Pancreas (tissue), 10 donors: ENCODE measurements at regions not wholly inside any gene's neighbourhood (a gene's known extent, or its start where the extent isn't known, plus 50 kb on each side); places are given as distances from the start of the nearest gene placed in this dataset.
"Not testable (repeated sequence)": the region's sequence is repeated elsewhere in the genome, so short reads cannot be mapped to it uniquely, and the experiment has no call there.

Source experiments
- ATAC-seq, 4 donors: fragments of 200-7000 bp; cut with Tn5 transposase; one replicate each; pipeline versions ENCODE4 v1.8.0 to v1.9.1; 2020; ENCODE audit warnings: mild to moderate bottlenecking in 4 of 4, moderate library complexity in 4 of 4
- DNase-seq, 6 donors: peaks; one replicate each; pipeline ENCODE4 v3.0.0-alpha.2; 2020
- FAIRE-seq: peaks from 2 replicates; lab custom pipeline; 2012; peaks lifted over from hg19 to GRCh38; lab: Jason Lieb, UNC
- H3K27ac ChIP-seq, 4 donors: fragments of 200-600 bp; sonication (generic); 1 replicate in 3 of 4; 2 replicates in 1 of 4; pipeline versions ENCODE4 v1.5.0 to v1.8.0; 2020
- H3K27me3 ChIP-seq, 4 donors: fragments of 200-600 bp; one replicate each; pipeline ENCODE4 v1.8.0; 2021
- H3K36me3 ChIP-seq, 3 donors: fragments of 200-600 bp; sonication (generic) in 1 of 3; one replicate each; pipeline versions ENCODE4 v1.5.0 to v1.8.0; 2020 to 2021
- H3K4me1 ChIP-seq, 3 donors: fragments of 200-600 bp; one replicate each; pipeline ENCODE4 v1.8.0; 2021
- H3K4me3 ChIP-seq, 4 donors: fragments of 200-600 bp; sonication (generic) in 2 of 4; one replicate each; pipeline versions ENCODE4 v1.5.0 to v1.8.0; 2020 to 2021
- H3K9me3 ChIP-seq, 4 donors: fragments of 200-600 bp; one replicate each; pipeline ENCODE4 v1.8.0; 2021
- CTCF ChIP-seq, 4 donors: fragments of 200-600 bp; sonication (generic) in 3 of 4; IDR thresholded peaks; one replicate each; pipeline versions ENCODE4 v1.5.0 to v1.8.0; 2021; ENCODE audit warnings: antibody characterized with exemption in 4 of 4
- WGBS, 2 donors: extraction: QIAGEN DNeasy Blood & Tissue Kit; methylation state at CpG; one replicate each; pipeline ENCODE4 v1.1.7; 2013; 5-methylcytosine and 5-hydroxymethylcytosine counted together
- intact Hi-C, 3 donors: fragments of 100-400 bp; cut with DNase I; formaldehyde crosslinking; loops; one replicate each; pipeline versions ENCODE4 v1.11.1 to v1.14.2; 2022
- donor health status: healthy with polysubstance abuse.
- donor health status: DM: no; HTN: no; CAD: no; lungs with moderate emphysema.
- donor health status: DM: no; HTN: no; CAD: no.
- donor health status: control.
- donor health status: control.
- donor health status: Bipolar disorder and iron deficiency.
- donor health status: DM: yes; HTN: yes; CAD: no.
- donor health status: DM: no; HTN: no; CAD: no.
- donor health status: DM: no; HTN: no; CAD: no.
- donor health status: DM: yes; HTN: yes; CAD: no.

GRCh38 chr17:37859451-37859850, 64.8 kb upstream of the TBC1D3K start:
- Histone ChIP-seq H3K27me3 (no peaks in the 10 kb centered on the region), H3K4me3 (no peak overlapping the region), H3K4me1 (no peaks in the 10 kb centered on the region), H3K27ac (no peak overlapping the region), H3K36me3 (no peaks in the 10 kb centered on the region), H3K9me3 (no peaks in the 10 kb centered on the region)
- FAIRE-seq (no peak), DNase-seq (no peak), ATAC-seq (no peak)
- intact Hi-C loops = no loop called here
- no peak for TF ChIP-seq CTCF (IDR thresholded peaks at IDR 0.05)
- 96% methylated on average over 1 of the region's 1 CpG for WGBS, 2 donors

- H3K36me3 ChIP-seq, intact Hi-C loops: not testable (repeated sequence)
Measured at GRCh38 chr17:37858391-37858790, 65.8 kb upstream of the TBC1D3K start.

GRCh38 chr17:37856245-37856644, 68.0 kb upstream of the TBC1D3K start:
- no peaks in the 10 kb centered on the region for H3K4me1 ChIP-seq
- no peaks in the 10 kb centered on the region for H3K36me3 ChIP-seq
- H3K4me3 ChIP-seq = no peak overlapping the region
- ATAC-seq (no peak), FAIRE-seq (no peak), DNase-seq (no peak)
- no peak overlapping the region for H3K27ac ChIP-seq
- no peaks in the 10 kb centered on the region for H3K9me3 ChIP-seq
- 62 to 90% methylated on average over 1 of the region's 1 CpG for WGBS, 2 donors
- intact Hi-C loops = no loop called here
- H3K27me3 ChIP-seq = no peaks in the 10 kb centered on the region
- TF ChIP-seq CTCF (IDR thresholded peaks at IDR 0.05) = no peak

More at GRCh38 chr17:37858391-37858790, 65.8 kb upstream of the TBC1D3K start:
- H3K4me3 ChIP-seq, H3K9me3 ChIP-seq, FAIRE-seq, H3K27me3 ChIP-seq, ATAC-seq, H3K4me1 ChIP-seq, H3K27ac ChIP-seq, DNase-seq: not testable (repeated sequence)
- 83 to 86% methylated on average over 11 of the region's 11 CpGs for WGBS, 2 donors

GRCh38 chr17:37849617-37849972, 74.6 kb upstream of the TBC1D3K start:
- ATAC-seq = no peak
- no peak for TF ChIP-seq CTCF (IDR thresholded peaks at IDR 0.05)
- H3K36me3 ChIP-seq = no peaks in the 10 kb centered on the region

GRCh38 chr17:37848690-37849616, 75.3 kb upstream of the TBC1D3K start:
- peak in 1 of 4 donors; percentile 52 for ATAC-seq
- FAIRE-seq = no peak

More at GRCh38 chr17:37849617-37849972, 74.6 kb upstream of the TBC1D3K start:
- Histone ChIP-seq H3K4me1 (no peaks in the 10 kb centered on the region), H3K4me3 (no peak overlapping the region), H3K9me3 (no peaks in the 10 kb centered on the region), H3K27me3 (peaks cover 0 to 2% (median 0%) of the 10 kb centered on the region in 4 donors), H3K27ac (no peak overlapping the region)
- FAIRE-seq = no peak
- DNase-seq = no peak
- 81 to 82% methylated on average over 3 of the region's 3 CpGs for WGBS, 2 donors
- intact Hi-C loops = no loop called here

More at GRCh38 chr17:37848690-37849616, 75.3 kb upstream of the TBC1D3K start:
- no peak overlapping the region for H3K4me3 ChIP-seq
- H3K36me3 ChIP-seq = no peaks in the 10 kb centered on the region
- intact Hi-C loops = no loop called here
- 76 to 84% methylated on average over 15 of the region's 15 CpGs for WGBS, 2 donors
- no peak overlapping the region for H3K27ac ChIP-seq
- no peak for TF ChIP-seq CTCF (IDR thresholded peaks at IDR 0.05)
- H3K9me3 ChIP-seq = no peaks in the 10 kb centered on the region
- H3K27me3 ChIP-seq = peaks cover 0 to 5% (median 0%) of the 10 kb centered on the region in 4 donors
- DNase-seq = no peak
- no peaks in the 10 kb centered on the region for H3K4me1 ChIP-seq
